ENCODE measurements at regions not wholly inside any gene's neighbourhood (a gene's known extent, or its start where the extent isn't known, plus 50 kb on each side); places are given as distances from the start of the nearest gene placed in this dataset.

- H3K79me2 ChIP-seq (ENCODE audit: control insufficient read depth, low read length) = no peaks in the 10 kb centered on the region
- TF ChIP-seq EZH2phosphoT487 (IDR thresholded peaks at IDR 0.05; ENCODE audit: borderline replicate concordance, low read length) (no peak), CTCF (IDR thresholded peaks at IDR 0.05; ENCODE audit: low read depth, low read length, poor library complexity, severe bottlenecking) (no peak)
- H3F3A ChIP-seq (ENCODE audit: control insufficient read depth, insufficient read depth) = no peaks in the 10 kb centered on the region
These were observed 808.7 kb downstream of the KCNA4 start for GRCh38 chr11:29208117-29208516.

GRCh38 chr11:29200791-29201562, 815.9 kb downstream of the KCNA4 start:
- no peaks in the 10 kb centered on the region for H3K4me1 ChIP-seq (ENCODE audit: control insufficient read depth, low read length)
- no peak overlapping the region for H3K4me3 ChIP-seq (ENCODE audit: low read length)
- no peaks in the 10 kb centered on the region for H3K36me3 ChIP-seq (ENCODE audit: control insufficient read depth, low read length)
- no peaks in the 10 kb centered on the region for H4K20me1 ChIP-seq (ENCODE audit: control insufficient read depth, insufficient read depth, low read depth, low read length)
- no peaks in the 10 kb centered on the region for H3K79me2 ChIP-seq (ENCODE audit: control insufficient read depth, low read length)
- TF ChIP-seq CTCF (IDR thresholded peaks at IDR 0.05; ENCODE audit: low read depth, low read length, poor library complexity, severe bottlenecking) (no peak), EZH2phosphoT487 (IDR thresholded peaks at IDR 0.05; ENCODE audit: borderline replicate concordance, low read length) (no peak)
- H3K9me3 ChIP-seq (ENCODE audit: control insufficient read depth, insufficient read depth, low read length) = no peaks in the 10 kb centered on the region
- no peaks in the 10 kb centered on the region for H3F3A ChIP-seq (ENCODE audit: control insufficient read depth, insufficient read depth)
- no peak overlapping the region for H3K27ac ChIP-seq (ENCODE audit: low read depth, low read length)
- H3K9me2 ChIP-seq (replicated peaks; ENCODE audit: control insufficient read depth, low read length) = no peaks in the 10 kb centered on the region
- H3K27me3 ChIP-seq (ENCODE audit: control insufficient read depth, low read length) = no peaks in the 10 kb centered on the region
- no peak overlapping the region for H3K4me2 ChIP-seq (ENCODE audit: low read length)

More at GRCh38 chr11:29208117-29208516, 808.7 kb downstream of the KCNA4 start:
- no peak overlapping the region for H3K27ac ChIP-seq (ENCODE audit: low read depth, low read length)
- no peaks in the 10 kb centered on the region for H3K9me2 ChIP-seq (replicated peaks; ENCODE audit: control insufficient read depth, low read length)
- H3K4me2 ChIP-seq (ENCODE audit: low read length) = no peak overlapping the region
- H3K36me3 ChIP-seq (ENCODE audit: control insufficient read depth, low read length) = no peaks in the 10 kb centered on the region
- H3K4me3 ChIP-seq (ENCODE audit: low read length) = no peak overlapping the region
- no peaks in the 10 kb centered on the region for H3K4me1 ChIP-seq (ENCODE audit: control insufficient read depth, low read length)
- H3K9me3 ChIP-seq (ENCODE audit: control insufficient read depth, insufficient read depth, low read length) = no peaks in the 10 kb centered on the region
- no peaks in the 10 kb centered on the region for H3K27me3 ChIP-seq (ENCODE audit: control insufficient read depth, low read length)
- no peaks in the 10 kb centered on the region for H4K20me1 ChIP-seq (ENCODE audit: control insufficient read depth, insufficient read depth, low read depth, low read length)

- no peak overlapping the region for H3K4me2 ChIP-seq (ENCODE audit: low read length)
- TF ChIP-seq CTCF (IDR thresholded peaks at IDR 0.05; ENCODE audit: low read depth, low read length, poor library complexity, severe bottlenecking) = no peak
- TF ChIP-seq EZH2phosphoT487 (IDR thresholded peaks at IDR 0.05; ENCODE audit: borderline replicate concordance, low read length) = no peak
- no peaks in the 10 kb centered on the region for H3F3A ChIP-seq (ENCODE audit: control insufficient read depth, insufficient read depth)
- H3K36me3 ChIP-seq (ENCODE audit: control insufficient read depth, low read length) = no peaks in the 10 kb centered on the region
- no peak overlapping the region for H3K4me3 ChIP-seq (ENCODE audit: low read length)
- H4K20me1 ChIP-seq (ENCODE audit: control insufficient read depth, insufficient read depth, low read depth, low read length) = no peaks in the 10 kb centered on the region
- H3K4me1 ChIP-seq (ENCODE audit: control insufficient read depth, low read length) = no peaks in the 10 kb centered on the region
- no peaks in the 10 kb centered on the region for H3K9me2 ChIP-seq (replicated peaks; ENCODE audit: control insufficient read depth, low read length)
- no peaks in the 10 kb centered on the region for H3K79me2 ChIP-seq (ENCODE audit: control insufficient read depth, low read length)
- H3K9me3 ChIP-seq (ENCODE audit: control insufficient read depth, insufficient read depth, low read length) = no peaks in the 10 kb centered on the region
- no peak overlapping the region for H3K27ac ChIP-seq (ENCODE audit: low read depth, low read length)
- H3K27me3 ChIP-seq (ENCODE audit: control insufficient read depth, low read length) = no peaks in the 10 kb centered on the region
These were observed 826.5 kb downstream of the KCNA4 start for GRCh38 chr11:29190313-29190712.

Data from DOHH2 (cell line).